Liver (tissue), 8 donors: ENCODE measurements at regions not wholly inside any gene's neighbourhood (a gene's known extent, or its start where the extent isn't known, plus 50 kb on each side); places are given as distances from the start of the nearest gene placed in this dataset.

Source experiments
- DNase-seq: peaks from one replicate; pipeline ENCODE4 v3.0.0-alpha.2; 2017; ENCODE audit warnings: low spot score
- H3K27ac ChIP-seq, 2 donors: one replicate each; pipeline ENCODE4 v1.7.0; 2013; ENCODE audit warnings: inconsistent platforms in 2 of 2, low read length in 2 of 2, control low read depth in 1 of 2, low read depth in 1 of 2, mild to moderate bottlenecking in 1 of 2
- H3K27me3 ChIP-seq, 4 donors: one replicate each; pipeline versions ENCODE4 v1.6.1 to v1.7.0; 2013; ENCODE audit warnings: low read length in 3 of 4, inconsistent platforms in 1 of 4, mild to moderate bottlenecking in 1 of 4, moderate library complexity in 1 of 4; ENCODE audit not compliant: control insufficient read depth in 4 of 4, insufficient read depth in 4 of 4
- H3K36me3 ChIP-seq, 4 donors: one replicate each; pipeline versions ENCODE4 v1.6.1 to v1.7.0; 2013; ENCODE audit warnings: low read length in 3 of 4, mild to moderate bottlenecking in 3 of 4, low read depth in 1 of 4, moderate library complexity in 1 of 4; ENCODE audit not compliant: control insufficient read depth in 4 of 4, insufficient read depth in 3 of 4
- H3K4me1 ChIP-seq, 4 donors: one replicate each; pipeline versions ENCODE4 v1.6.1 to v1.7.0; 2013; ENCODE audit warnings: low read length in 3 of 4, mild to moderate bottlenecking in 3 of 4, moderate library complexity in 1 of 4; ENCODE audit not compliant: control insufficient read depth in 4 of 4, insufficient read depth in 4 of 4
- H3K4me3 ChIP-seq, 3 donors: one replicate each; pipeline versions ENCODE4 v1.6.1 to v1.7.0; 2013; ENCODE audit warnings: low read length in 3 of 3, control low read depth in 1 of 3, low read depth in 1 of 3, mild to moderate bottlenecking in 1 of 3
- H3K9ac ChIP-seq, 2 donors: one replicate each; pipeline ENCODE4 v1.7.0; 2013; ENCODE audit warnings: low read length in 2 of 2, mild to moderate bottlenecking in 2 of 2, moderate library complexity in 2 of 2, control low read depth in 1 of 2, low read depth in 1 of 2
- H3K9me3 ChIP-seq, 4 donors: one replicate each; pipeline versions ENCODE4 v1.6.1 to v1.7.0; 2013; ENCODE audit warnings: low read length in 3 of 4; ENCODE audit not compliant: control insufficient read depth in 4 of 4
- EGR1 ChIP-seq, 2 donors: IDR thresholded peaks; 2 replicates each; pipeline ENCODE4 v1.6.1; 2016 to 2018; ENCODE audit warnings: antibody characterized with exemption in 2 of 2, low read depth in 2 of 2
- FOXA1 ChIP-seq: IDR thresholded peaks from 2 replicates; pipeline ENCODE4 v1.6.1; 2016; ENCODE audit warnings: antibody characterized with exemption
- GABPA ChIP-seq, 2 donors: IDR thresholded peaks in 1 of 2; conservative IDR thresholded peaks in 1 of 2; 2 replicates each; pipeline ENCODE4 v1.6.1; 2016; ENCODE audit warnings: antibody characterized with exemption in 2 of 2, mild to moderate bottlenecking in 1 of 2, moderate library complexity in 1 of 2
- HNF4G ChIP-seq: IDR thresholded peaks from 2 replicates; pipeline ENCODE4 v1.6.1; 2016; ENCODE audit warnings: antibody characterized with exemption
- JUND ChIP-seq, 2 donors: IDR thresholded peaks; 2 replicates each; pipeline ENCODE4 v1.6.1; 2016; ENCODE audit warnings: antibody characterized with exemption in 2 of 2
- NR2F2 ChIP-seq: IDR thresholded peaks from 2 replicates; pipeline ENCODE4 v1.6.1; 2016; ENCODE audit warnings: antibody characterized with exemption
- RAD21 ChIP-seq, 2 donors: IDR thresholded peaks; 2 replicates each; pipeline ENCODE4 v1.6.1; 2016; ENCODE audit warnings: antibody characterized with exemption in 2 of 2, mild to moderate bottlenecking in 2 of 2
- RXRA ChIP-seq, 2 donors: IDR thresholded peaks; 2 replicates each; pipeline ENCODE4 v1.6.1; 2017 to 2018; ENCODE audit warnings: antibody characterized with exemption in 2 of 2, mild to moderate bottlenecking in 1 of 2
- SP1 ChIP-seq: IDR thresholded peaks from 2 replicates; pipeline ENCODE4 v1.6.1; 2018; ENCODE audit warnings: antibody characterized with exemption, mild to moderate bottlenecking
- TAF1 ChIP-seq: conservative IDR thresholded peaks from 2 replicates; pipeline ENCODE4 v1.6.1; 2016; ENCODE audit warnings: antibody characterized with exemption, mild to moderate bottlenecking
- YY1 ChIP-seq: IDR thresholded peaks from 2 replicates; pipeline ENCODE4 v1.6.1; 2016; ENCODE audit warnings: antibody characterized with exemption, mild to moderate bottlenecking
- WGBS: extraction: QIAGEN DNeasy Blood & Tissue Kit; methylation state at CpG from one replicate; pipeline ENCODE4 v1.1.7; 2013; 5-methylcytosine and 5-hydroxymethylcytosine counted together
- TF ChIP-seq, protein P1 (sequence below): IDR thresholded peaks from 2 replicates; pipeline ENCODE4 v1.6.1; 2016; ENCODE audit warnings: antibody characterized with exemption
- TF ChIP-seq, protein P2 (sequence below): IDR thresholded peaks from 2 replicates; pipeline ENCODE4 v1.6.1; 2016; ENCODE audit warnings: antibody characterized with exemption
- TF ChIP-seq, protein P3 (sequence below): IDR thresholded peaks from 2 replicates; pipeline ENCODE4 v1.6.1; 2016; ENCODE audit warnings: antibody characterized with exemption
- TF ChIP-seq, protein P4 (sequence below): fragments of 150-350 bp; IDR thresholded peaks from 2 replicates; pipeline ENCODE4 v1.5.1; 2017; ENCODE audit warnings: improper control_type of control experiment, low read depth, low read length; ENCODE audit not compliant: missing input control
- TF ChIP-seq, protein P5 (sequence below): IDR thresholded peaks from 2 replicates; pipeline ENCODE4 v1.6.1; 2016; ENCODE audit warnings: antibody characterized with exemption, mild to moderate bottlenecking
- donor health status: healthy.
- donor health status: healthy.
- donor health status: healthy.
- donor health status: healthy.
- donor health status: healthy.

DNA sequence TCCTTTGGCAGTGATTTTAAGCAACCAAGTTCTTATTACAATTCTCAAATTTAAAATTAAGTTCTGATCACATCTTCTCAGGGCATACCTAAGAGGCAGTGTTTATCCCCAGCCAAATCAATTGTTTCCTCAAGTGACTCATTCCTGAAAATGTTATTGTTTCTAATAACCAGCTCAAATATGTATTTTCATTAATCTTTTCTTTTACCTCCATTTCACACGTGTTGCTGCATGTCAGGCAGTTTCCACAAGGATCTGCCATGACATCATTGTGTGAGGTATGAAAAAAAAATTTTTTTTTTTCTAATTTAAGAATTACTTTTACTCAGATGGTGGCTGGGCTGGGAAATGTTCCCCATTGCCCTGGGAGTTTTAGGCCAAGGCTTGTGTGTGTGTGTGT, 113.0 kb upstream of the NTRK2 start:
- Histone ChIP-seq H3K4me1 (no peaks in the 10 kb centered on the region), H3K9ac (no peak overlapping the region), H3K9me3 (no peaks in the 10 kb centered on the region), H3K27ac (no peak overlapping the region), H3K36me3 (no peaks in the 10 kb centered on the region), H3K4me3 (no peak overlapping the region), H3K27me3 (peaks cover 0 to 6% (median 0%) of the 10 kb centered on the region in 4 donors)
- DNase-seq = no peak
- TF ChIP-seq HNF4G (no peak), EGR1 (IDR thresholded peaks at IDR 0.05; ENCODE audit: low read depth in 2 of 2) (no peak), RXRA (IDR thresholded peaks at IDR 0.05) (no peak), NR2F2 (no peak), TAF1 (no peak)
- TF ChIP-seq, protein P1, sequence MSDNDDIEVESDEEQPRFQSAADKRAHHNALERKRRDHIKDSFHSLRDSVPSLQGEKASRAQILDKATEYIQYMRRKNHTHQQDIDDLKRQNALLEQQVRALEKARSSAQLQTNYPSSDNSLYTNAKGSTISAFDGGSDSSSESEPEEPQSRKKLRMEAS = no peak
- TF ChIP-seq, protein P2, sequence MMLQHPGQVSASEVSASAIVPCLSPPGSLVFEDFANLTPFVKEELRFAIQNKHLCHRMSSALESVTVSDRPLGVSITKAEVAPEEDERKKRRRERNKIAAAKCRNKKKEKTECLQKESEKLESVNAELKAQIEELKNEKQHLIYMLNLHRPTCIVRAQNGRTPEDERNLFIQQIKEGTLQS = no peak
- WGBS = 24% methylated on average over 1 of the region's 1 CpG

DNA sequence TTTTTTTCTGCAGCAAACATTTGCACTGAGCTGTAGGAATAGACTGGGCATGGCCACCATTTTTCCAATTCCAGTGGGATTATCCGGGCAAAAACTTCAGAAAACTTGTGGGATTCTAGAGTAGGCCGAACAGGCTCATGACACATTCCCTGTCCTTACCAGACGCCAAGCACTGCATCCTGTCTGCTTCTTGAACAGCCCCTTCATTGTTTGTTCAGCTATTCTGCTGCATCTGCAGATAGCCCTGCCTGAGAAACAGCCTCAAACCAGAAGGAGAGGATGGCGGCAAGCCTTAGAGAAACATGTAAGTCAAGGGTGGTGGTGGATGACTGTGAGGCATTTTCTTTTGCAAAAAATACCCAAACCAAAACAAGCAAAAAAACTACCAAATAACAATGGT, 111.8 kb upstream of the NTRK2 start:
- DNase-seq = no peak
- Histone ChIP-seq H3K27me3 (peaks cover 0 to 6% (median 0%) of the 10 kb centered on the region in 4 donors), H3K27ac (no peak overlapping the region), H3K4me3 (no peak overlapping the region), H3K36me3 (no peaks in the 10 kb centered on the region), H3K9me3 (no peaks in the 10 kb centered on the region), H3K9ac (no peak overlapping the region), H3K4me1 (no peaks in the 10 kb centered on the region)
- 69% methylated on average over 4 of the region's 4 CpGs for WGBS
- no peak for TF ChIP-seq FOXA1
- TF ChIP-seq SP1 = no peak
- TF ChIP-seq YY1 = no peak
- TF ChIP-seq RAD21 (IDR thresholded peaks at IDR 0.05) = no peak
- TF ChIP-seq, protein P3, sequence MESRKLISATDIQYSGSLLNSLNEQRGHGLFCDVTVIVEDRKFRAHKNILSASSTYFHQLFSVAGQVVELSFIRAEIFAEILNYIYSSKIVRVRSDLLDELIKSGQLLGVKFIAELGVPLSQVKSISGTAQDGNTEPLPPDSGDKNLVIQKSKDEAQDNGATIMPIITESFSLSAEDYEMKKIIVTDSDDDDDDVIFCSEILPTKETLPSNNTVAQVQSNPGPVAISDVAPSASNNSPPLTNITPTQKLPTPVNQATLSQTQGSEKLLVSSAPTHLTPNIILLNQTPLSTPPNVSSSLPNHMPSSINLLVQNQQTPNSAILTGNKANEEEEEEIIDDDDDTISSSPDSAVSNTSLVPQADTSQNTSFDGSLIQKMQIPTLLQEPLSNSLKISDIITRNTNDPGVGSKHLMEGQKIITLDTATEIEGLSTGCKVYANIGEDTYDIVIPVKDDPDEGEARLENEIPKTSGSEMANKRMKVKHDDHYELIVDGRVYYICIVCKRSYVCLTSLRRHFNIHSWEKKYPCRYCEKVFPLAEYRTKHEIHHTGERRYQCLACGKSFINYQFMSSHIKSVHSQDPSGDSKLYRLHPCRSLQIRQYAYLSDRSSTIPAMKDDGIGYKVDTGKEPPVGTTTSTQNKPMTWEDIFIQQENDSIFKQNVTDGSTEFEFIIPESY = no peak
- TF ChIP-seq, protein P4, sequence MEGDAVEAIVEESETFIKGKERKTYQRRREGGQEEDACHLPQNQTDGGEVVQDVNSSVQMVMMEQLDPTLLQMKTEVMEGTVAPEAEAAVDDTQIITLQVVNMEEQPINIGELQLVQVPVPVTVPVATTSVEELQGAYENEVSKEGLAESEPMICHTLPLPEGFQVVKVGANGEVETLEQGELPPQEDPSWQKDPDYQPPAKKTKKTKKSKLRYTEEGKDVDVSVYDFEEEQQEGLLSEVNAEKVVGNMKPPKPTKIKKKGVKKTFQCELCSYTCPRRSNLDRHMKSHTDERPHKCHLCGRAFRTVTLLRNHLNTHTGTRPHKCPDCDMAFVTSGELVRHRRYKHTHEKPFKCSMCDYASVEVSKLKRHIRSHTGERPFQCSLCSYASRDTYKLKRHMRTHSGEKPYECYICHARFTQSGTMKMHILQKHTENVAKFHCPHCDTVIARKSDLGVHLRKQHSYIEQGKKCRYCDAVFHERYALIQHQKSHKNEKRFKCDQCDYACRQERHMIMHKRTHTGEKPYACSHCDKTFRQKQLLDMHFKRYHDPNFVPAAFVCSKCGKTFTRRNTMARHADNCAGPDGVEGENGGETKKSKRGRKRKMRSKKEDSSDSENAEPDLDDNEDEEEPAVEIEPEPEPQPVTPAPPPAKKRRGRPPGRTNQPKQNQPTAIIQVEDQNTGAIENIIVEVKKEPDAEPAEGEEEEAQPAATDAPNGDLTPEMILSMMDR = no peak
- TF ChIP-seq, protein P2 = no peak
- no peak for TF ChIP-seq GABPA (IDR thresholded peaks at IDR 0.05 in 1 of 2, conservative IDR thresholded peaks at IDR 0.05 in 1 of 2)
- no peak for TF ChIP-seq HNF4G
- no peak for TF ChIP-seq JUND (IDR thresholded peaks at IDR 0.05)
- TF ChIP-seq EGR1 (IDR thresholded peaks at IDR 0.05; ENCODE audit: low read depth in 2 of 2) = no peak
- TF ChIP-seq, protein P5, sequence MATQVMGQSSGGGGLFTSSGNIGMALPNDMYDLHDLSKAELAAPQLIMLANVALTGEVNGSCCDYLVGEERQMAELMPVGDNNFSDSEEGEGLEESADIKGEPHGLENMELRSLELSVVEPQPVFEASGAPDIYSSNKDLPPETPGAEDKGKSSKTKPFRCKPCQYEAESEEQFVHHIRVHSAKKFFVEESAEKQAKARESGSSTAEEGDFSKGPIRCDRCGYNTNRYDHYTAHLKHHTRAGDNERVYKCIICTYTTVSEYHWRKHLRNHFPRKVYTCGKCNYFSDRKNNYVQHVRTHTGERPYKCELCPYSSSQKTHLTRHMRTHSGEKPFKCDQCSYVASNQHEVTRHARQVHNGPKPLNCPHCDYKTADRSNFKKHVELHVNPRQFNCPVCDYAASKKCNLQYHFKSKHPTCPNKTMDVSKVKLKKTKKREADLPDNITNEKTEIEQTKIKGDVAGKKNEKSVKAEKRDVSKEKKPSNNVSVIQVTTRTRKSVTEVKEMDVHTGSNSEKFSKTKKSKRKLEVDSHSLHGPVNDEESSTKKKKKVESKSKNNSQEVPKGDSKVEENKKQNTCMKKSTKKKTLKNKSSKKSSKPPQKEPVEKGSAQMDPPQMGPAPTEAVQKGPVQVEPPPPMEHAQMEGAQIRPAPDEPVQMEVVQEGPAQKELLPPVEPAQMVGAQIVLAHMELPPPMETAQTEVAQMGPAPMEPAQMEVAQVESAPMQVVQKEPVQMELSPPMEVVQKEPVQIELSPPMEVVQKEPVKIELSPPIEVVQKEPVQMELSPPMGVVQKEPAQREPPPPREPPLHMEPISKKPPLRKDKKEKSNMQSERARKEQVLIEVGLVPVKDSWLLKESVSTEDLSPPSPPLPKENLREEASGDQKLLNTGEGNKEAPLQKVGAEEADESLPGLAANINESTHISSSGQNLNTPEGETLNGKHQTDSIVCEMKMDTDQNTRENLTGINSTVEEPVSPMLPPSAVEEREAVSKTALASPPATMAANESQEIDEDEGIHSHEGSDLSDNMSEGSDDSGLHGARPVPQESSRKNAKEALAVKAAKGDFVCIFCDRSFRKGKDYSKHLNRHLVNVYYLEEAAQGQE = no peak
